Hippocampal formation (tissue), 2 donors: ENCODE measurements at regions not wholly inside any gene's neighbourhood (a gene's known extent, or its start where the extent isn't known, plus 50 kb on each side); places are given as distances from the start of the nearest gene placed in this dataset.

ENCODE experiments used
- DNase-seq, 2 donors: peaks; one replicate each; lab custom pipeline; 2025; lab: John Stamatoyannopoulos, UW

DNA sequence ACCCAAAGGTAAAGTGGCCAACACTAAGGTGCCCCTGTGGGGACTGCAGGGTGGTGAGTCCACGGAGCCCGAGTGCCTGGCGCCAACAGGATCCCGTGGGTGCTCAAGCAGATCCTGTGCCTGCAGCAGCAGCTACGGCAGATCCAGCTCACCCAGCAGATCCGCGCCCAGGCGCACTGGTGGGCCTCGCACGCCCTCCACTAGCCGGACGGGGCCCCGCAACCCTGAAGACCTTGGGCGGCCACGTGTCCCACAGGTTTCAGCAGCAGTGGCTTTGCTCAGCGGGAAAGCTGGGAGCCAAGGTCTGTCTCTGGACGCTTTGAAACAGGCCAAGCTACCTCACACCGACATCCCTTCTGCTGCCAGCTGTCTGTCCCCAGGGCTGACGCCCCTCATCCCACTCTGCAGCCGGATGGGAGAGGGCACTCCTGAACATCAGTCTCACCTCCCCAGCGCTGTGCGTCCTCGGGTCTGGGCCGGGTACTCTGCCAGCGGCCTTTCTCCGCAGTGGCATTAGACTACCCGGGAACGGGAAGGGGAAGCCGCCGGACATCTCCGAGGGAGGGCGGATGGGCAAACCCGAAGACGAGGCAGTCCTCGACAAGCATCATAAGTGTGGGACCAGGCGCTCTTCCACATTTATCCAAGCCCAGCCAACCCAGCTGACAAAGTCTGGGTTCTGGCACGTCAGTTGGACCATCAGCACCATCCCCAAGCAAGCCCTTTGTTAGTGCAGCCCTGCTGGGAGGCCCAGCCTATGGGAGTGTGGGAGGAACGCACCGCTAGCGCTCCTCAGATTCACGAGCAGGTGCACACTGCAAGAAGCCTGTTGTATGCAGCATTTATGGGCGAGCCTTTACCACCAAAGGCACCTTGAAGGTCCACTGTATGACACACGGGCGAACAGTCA, 212.6 kb upstream of the UBE2E2 start:
- no peak for DNase-seq

- DNase-seq: no peak
Measured at GRCh38 chr3:22994781-22995180, 208.3 kb upstream of the UBE2E2 start.

- DNase-seq: no peak
Measured at GRCh38 chr3:22996920-22997571, 206.1 kb upstream of the UBE2E2 start.

DNA sequence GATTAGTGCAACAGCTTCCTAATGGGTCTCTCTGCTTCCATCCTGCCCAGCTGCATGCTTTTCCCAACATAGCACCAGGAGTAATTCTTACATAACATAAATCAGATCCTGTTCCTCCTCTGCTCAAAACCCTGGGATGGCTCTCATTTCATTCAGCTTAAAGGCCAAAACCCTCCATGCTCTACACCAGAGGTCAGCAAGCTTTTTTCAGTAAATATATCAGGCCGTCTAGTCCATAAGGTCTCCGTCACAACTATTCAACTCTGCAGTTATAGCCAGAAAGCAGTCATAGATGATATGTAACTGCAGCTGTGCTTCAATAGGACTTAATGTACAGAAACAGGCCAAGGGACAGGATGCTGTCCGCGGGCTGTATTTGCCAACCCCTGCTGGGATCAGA, 202.8 kb upstream of the UBE2E2 start:
- DNase-seq: no peak

DNA sequence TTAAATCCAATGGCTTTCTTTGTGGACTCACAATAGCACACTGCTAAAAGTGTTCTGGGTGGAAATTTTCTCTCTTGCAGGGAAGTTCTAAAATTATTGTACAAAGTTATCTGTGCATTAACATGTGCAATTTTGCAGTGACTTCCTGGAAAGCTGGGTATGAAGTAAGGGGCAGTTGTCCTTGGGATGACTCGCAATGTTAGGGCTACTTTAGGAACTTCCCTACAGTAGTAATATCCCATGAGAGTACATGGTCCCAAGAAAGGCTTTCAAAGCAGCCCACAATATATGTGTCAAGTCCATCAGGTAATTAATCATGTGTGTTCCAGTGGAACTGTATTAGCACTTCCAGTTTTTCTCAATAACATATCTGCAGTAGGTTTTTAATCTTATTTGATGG, 201.0 kb upstream of the UBE2E2 start:
- no peak for DNase-seq

GRCh38 chr3:23002836-23003732, 200.0 kb upstream of the UBE2E2 start:
- peak; percentile 9 to 14 for DNase-seq

GRCh38 chr3:23003733-23004046, 199.4 kb upstream of the UBE2E2 start:
- no peak for DNase-seq

DNA sequence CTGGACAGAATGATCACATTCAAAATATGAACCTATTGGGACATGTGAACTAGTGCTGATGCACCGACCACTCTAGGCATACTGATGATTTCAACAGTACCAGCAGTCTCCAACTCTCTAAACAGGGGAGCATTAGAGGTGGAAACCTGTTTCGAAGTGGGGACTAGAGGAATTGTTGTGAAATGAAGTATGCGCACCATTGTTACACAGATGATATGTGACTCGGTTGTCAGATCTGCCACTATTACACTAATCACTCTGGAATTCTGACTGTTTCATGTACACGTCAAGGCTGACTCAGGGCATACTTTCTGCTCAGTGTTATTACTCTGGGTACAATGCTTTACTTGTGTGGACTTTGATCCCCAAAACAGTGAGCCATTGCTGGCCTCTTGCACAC, 198.2 kb upstream of the UBE2E2 start:
- DNase-seq: no peak

DNA sequence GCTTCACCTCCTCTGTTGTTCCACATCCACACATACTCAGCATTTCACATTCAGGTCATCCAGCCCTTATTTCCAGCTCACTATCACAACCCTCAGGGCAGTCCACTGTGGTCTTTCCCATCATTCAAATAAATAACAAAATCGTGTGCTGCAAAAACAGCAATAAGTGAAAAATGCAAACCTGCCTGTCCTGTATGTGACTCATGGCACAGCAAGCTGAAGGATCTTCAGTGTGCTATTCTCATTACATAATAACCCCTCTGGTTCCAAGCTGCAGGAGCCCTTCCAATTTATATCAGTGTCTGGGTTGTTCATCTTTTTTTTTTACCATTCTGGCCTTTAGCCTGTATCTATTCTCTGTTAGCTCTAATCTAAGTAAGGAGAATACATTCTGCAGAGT, 185.3 kb upstream of the UBE2E2 start:
- DNase-seq: no peak

- DNase-seq: no peak
Measured at GRCh38 chr3:23019596-23020300, 183.4 kb upstream of the UBE2E2 start.

GRCh38 chr3:23028294-23028693, 174.8 kb upstream of the UBE2E2 start:
- no peak for DNase-seq

DNA sequence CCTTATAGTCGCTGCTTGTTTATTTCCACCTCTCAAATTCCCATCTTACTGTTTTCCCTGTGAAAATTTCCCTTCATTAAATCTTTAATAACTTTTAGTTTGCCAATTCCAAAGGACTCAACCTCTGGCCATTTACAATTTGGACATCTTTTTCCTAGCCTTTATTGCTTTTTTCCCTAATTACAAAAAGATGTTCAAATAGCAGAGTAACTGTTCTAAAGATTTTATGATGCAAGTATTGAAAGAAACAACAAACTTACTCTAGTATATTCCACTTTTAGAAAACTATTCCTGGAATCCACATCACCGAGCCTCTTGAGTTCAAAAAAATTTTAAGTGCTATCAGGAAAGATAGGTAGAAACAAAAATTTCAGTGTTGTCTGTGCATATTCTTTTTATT, 174.1 kb upstream of the UBE2E2 start:
- no peak for DNase-seq

GRCh38 chr3:23035927-23036640, 167.0 kb upstream of the UBE2E2 start:
- DNase-seq: no peak

DNA sequence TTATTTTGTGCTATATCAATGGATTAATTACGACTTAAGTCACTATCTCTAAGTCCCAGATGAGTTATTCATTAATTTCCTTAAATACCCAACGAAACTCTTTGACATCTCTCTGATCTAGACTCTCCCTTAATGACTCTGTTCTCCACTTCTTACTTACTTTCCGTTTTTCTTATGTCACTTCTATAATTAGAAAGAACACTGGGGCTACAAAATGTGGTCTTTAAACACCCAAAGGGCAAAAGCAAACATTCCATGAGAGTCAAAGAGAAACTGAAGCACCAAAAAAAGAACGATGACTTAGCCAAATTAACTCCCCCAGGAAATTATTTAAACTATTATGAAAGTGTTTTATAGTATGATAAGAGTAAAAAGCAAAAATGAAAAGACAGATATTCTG, 166.4 kb upstream of the UBE2E2 start:
- no peak for DNase-seq

GRCh38 chr3:23038471-23038870, 164.7 kb upstream of the UBE2E2 start:
- no peak for DNase-seq

DNA sequence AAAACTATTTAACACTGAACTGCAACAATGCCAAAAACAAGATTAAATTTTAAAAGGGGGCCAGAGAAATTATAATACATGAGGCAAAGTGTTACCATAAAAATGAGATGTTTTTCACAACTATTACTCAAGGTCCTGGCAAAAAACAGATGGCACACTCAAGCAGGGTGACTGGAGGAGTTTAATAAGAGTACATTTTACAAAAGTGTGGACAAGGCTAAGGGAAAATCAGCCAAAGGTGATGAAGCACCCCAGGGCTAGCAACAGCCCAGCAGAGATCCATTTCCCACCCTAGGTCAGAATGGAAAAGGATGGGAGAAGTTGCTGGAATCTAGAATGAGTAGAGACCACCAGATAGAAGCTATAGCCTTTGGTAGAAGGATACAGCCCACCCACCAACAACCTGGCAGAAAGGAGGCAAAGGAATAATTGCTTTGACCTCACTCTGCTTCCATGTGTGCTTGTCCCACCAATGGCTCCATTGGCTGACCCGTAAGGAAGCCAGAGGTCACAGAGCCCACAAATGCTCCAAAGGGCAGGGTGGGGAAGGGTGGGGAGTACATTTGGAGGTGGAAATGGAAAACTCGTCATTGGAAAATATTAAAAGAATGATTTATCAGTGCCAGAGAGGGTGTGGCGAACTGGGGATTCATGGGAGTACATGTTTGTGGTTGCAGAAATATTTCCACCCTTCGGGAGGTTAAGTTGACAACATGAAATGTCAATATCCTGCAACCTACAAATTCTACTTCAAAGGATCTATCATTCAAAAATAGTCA, 161.0 kb upstream of the UBE2E2 start:
- no peak for DNase-seq

DNA sequence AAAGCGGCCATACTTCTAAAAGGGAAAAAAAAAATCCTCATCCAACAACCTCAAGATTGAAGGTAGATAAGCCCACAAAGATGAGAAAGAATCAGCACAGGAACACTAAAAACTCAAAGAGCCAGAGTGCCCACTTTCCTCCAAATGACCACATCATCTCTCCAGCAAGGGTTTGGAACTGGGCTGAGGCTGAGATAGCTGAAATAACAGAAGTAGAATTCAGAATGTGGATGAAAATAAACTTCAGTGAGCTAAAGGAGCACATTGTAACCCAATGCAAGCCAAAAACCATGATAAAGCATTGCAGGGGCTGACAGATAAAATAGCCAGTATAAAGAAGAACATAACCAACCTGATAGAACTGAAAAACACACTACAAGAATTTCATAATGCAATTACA, 158.7 kb upstream of the UBE2E2 start:
- no peak for DNase-seq

- no peak for DNase-seq
Measured at GRCh38 chr3:23046536-23046935, 156.6 kb upstream of the UBE2E2 start.

GRCh38 chr3:23051240-23052140, 151.6 kb upstream of the UBE2E2 start:
- DNase-seq: no peak
